ENCODE measurements at regions not wholly inside any gene's neighbourhood (a gene's known extent, or its start where the extent isn't known, plus 50 kb on each side); places are given as distances from the start of the nearest gene placed in this dataset.
"Not testable (repeated sequence)": the region's sequence is repeated elsewhere in the genome, so short reads cannot be mapped to it uniquely, and the experiment has no call there.

DNA sequence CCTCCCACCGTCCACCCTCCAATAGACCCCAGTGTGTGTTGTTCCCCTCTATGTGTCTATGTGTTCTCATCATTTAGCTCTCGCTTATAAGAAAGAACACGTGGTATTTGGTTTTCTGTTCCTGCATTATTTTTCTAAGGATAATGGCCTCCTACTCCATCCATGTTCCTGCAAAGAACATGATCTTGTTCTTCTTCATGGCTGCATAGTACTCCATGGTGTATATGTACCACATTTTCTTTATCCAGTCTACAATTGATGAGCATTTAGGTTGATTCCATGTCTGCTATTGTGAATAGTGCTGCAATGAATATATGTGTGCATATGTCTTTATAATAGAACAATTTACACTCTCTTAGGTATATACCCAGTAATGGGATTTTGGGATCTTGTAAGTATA is 219.3 kb downstream of the FAM43A start:
- not testable (repeated sequence) for TF ChIP-seq CTCF (IDR thresholded peaks at IDR 0.05 in 4 of 5, conservative IDR thresholded peaks at IDR 0.05 in 1 of 5); POLR2A (IDR thresholded peaks at IDR 0.05)

Measured in gastrocnemius medialis (tissue), 4 donors.